GM21619 (cell line): ENCODE measurements at regions not wholly inside any gene's neighbourhood (a gene's known extent, or its start where the extent isn't known, plus 50 kb on each side); places are given as distances from the start of the nearest gene placed in this dataset.

ENCODE experiments used
- ATAC-seq: cut with Tn5 transposase; IDR thresholded peaks from one replicate; pipeline ENCODE4 v1.9.1; 2021; ENCODE audit not compliant: unreplicated experiment

DNA sequence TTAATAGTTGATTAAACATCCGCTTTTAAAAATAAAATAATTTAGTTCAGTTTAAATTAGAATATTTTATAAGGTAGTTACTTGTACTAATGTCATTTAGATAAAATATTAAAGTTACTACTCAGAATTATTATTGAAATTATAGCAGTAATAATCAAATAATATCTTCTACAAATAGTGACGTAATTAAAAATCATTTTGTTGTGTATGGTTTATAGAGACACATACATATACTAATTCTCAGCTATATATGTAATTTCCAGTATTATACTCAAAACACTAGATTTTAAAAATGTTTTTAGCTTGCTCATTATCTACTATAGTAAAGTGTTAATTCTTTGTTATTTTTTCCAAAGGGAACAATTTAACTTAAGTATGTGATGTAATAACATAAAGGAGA lies 435.2 kb upstream of the MANEA start:
- no peak for ATAC-seq

DNA sequence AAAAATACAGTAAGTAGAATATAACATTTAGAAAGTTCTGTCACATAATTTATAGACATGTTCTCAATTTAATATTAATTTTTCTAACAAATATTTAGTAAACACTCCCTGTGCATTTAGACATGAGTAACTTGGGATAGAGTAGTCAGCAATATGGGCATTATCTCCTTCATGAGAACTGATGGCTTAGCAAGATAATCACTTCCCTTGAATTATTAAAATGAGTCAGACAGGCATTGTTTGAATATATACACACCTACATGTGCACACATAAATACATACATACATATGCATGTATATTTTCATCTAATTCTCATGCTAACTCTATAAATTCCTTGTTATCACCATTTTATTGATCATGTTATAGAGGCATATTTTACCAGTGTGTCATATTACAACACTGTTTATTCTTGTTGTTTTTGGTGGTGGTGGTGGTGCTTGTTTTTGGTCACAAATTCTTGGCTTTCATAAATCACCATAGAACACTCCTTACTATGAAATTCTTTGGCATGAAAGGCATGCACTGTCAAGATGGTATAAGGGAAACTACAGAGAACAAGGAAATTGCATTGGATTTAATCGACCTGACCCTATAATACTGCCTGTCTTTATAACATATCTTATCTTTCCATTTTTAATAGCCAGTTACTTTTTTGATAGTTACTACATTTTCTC lies 434.5 kb upstream of the MANEA start:
- ATAC-seq, result no peak

DNA sequence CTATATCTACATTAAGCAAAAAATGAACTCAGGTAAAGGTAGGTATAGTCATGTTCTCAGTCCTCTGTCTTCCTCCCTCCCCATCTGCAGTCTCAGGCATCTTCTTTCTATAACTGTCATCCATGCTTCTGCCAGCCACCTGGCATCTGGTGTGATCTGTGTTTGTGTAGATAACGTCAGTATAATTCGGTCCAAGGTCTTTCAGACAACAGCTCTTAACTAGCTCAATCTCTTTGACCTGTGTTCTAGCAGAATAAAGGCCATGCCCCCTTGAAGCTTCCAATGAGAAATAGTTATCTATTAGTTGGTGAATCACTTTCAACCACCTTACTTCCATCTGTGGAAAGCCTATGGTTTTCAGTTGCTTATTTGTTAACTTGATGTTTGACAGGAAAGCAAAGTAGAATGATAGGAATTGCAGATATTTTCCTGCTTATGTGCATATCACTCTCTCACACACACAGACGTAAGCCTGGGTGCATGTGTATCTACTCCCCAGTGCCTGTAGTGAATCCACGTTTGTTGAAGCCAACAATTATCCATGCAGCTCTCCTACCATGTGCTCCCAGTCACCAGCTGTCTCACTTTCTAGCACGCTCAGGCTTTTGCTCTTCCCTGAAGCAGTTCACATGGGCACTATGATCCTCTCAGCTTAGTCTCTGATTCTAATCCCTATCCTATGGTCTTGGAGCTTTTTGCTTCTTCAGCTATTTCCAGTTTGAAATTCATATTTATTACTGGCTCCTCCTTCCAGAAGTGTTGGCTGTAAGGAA lies 433.7 kb upstream of the MANEA start:
- ATAC-seq, result no peak

DNA sequence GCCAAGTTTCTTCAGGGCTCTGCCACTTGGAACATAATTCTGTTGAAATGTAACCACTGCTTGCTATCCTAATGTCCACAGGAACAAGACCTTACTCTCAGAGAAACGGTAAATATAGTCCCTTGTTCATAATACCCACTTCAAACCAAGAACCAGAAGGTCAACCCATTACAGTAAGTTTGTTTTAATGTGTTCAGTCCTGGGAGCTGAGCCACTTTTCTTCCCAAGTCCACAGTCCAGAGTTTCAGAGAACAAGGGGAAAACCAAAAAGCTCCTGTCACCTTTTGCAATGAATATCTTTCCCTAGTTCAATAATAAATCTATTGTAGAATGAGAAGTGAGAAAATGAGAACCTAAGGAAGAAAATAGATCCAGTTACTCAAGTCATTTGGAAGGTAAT lies 431.9 kb upstream of the MANEA start:
- no peak for ATAC-seq

DNA sequence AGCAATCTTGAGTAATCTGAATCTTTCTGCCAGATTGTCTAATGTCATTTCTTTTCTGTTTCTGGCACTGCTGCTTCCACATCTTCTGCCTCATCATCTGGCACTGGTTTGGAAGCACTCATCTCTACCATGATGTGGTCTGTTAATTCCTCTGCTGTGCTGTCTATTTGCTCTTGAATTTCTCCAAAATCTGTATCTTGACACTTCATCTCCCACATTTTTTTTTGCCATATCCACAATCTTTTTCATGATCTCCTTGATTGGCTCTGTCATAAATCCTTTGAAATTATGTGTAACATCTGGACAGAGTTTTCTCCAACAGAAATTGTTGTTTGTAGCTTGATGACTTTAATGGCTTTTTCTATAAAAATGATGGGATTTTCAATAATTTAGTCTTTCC lies 417.8 kb upstream of the MANEA start:
- ATAC-seq, result no peak

DNA sequence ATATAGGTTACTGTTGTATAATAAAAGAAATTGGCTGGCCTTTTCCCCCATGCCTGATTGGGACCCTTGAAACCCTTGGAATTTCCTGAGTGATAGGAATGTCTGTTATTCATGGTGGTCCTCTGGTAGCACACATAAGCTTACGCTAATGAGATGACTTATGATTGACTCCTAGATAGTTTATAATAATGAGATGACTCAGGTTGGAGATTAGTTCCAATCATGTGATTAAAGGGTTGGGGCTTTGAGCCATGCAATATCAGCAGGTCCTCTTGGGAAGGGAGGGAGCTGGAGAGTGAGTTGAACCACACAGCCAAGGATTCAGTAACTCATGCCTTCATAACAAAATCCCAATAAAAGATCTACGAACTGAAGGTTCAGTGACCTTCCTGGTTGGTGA lies 407.6 kb upstream of the MANEA start:
- ATAC-seq, result no peak

DNA sequence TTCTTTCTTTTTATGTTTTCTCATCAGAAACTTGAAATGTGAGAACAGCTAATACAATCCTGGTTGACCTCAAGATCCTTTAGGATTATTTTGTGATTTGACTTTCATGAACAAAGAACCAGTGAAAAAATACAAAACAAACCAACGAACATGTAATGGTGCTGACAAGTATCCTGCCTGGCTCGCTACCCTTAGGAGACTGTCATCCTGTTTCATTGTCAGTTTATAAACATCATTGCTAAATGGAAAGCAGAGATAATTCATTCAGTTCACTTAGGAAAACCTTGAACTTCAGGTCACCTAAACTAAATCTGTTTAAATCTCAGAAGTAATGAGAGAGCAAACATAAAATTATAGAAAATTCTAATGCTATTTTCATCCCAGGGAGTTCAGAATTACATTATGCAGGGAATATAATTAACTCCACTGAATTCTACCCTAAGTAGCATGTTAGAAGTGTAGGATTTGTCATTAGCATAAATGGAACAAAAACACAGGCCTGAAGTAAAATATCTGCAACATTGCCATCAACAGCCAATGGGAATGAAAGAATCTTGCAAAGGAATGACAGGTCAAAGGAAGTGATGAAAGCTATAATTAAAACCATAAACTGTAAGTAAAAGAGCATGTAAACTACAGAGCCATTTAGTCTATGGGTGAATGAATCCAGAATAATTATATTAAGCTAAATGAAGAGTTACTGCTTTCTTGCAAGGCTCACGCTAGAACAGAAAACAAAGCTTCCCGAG lies 401.2 kb upstream of the MANEA start:
- ATAC-seq, result no peak

DNA sequence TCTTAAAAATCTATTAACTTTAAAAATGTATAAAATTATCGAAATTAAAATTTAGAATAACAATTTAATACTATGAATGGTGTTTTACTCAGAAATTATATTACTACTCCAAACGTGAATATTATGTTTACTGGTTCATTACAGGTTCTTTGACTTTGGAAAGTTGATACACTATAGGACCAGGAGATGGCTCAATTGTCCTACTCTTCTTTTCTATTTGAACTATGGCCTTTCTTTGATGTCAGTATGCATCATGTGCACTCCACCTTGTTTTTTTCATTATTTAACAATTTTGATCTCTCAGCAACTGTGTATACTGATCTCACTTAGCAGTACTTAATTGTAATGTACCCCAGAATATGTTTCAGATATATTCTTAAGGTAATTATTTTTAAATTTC lies 391.5 kb upstream of the MANEA start:
- no peak for ATAC-seq

DNA sequence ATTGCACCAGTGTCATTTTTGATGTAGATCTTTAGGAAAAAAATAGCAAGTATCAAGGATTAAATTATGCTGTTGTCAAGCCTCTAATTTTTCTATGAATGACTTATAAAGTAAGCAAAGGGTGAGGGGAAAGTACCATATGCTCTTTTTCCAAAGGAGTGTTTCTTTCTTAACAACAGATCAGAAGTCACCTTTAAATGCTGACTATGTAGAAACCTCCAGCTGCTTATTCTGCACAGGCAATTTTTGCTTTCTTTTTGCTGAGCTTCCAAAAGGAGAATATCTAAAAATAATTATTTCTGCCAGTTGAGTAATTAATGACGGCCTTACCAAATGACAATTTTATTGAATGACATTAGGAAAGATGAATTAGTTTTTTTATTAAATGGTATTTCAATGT lies 390.6 kb upstream of the MANEA start:
- no peak for ATAC-seq

DNA sequence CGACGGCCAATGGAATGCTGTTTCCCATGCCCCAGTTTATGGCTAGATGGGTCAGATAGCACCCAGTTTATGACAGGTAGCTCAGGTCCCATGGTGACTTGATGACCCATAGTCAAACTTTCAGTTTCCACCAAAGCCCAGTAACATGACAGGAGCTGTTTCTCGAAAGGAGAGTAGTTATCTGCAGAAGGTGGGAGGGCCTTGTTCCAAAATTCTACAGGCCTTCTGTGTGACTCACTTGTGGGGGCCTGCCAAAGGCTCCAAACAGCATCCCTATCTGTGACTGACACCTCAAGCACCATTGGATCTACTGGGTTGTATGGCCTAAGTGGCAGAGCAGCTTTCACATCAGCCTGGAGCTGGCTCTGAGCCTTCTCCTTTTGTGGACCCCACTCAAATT lies 379.7 kb upstream of the MANEA start:
- ATAC-seq, result no peak

DNA sequence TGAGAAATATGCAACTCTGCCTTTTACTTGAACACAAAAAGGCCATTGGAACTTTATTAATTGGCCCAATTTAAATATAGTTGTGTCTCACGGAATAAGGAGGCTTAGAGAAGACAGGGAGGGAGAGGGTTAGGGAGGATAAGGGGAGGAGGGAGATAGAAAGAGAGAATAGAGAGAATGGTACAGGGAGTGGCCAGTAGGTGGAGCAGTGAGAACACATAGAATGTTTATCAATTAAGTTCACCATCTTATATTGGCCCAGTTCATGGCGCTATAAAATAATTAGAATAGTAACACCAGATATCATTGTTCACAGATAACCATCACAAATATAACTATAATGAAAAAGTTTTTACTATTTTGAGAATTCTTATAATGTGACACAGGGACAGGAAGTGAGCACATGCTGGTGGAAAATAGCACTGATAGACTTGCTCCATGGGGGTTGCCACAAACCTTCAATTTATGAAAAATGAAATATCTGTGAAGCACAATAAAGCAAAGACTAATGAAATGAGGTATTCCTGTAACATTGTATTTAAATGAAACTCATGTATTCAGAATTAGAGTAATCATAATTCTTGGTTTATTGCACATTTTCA lies 374.1 kb upstream of the MANEA start:
- ATAC-seq, result peak; percentile 97

DNA sequence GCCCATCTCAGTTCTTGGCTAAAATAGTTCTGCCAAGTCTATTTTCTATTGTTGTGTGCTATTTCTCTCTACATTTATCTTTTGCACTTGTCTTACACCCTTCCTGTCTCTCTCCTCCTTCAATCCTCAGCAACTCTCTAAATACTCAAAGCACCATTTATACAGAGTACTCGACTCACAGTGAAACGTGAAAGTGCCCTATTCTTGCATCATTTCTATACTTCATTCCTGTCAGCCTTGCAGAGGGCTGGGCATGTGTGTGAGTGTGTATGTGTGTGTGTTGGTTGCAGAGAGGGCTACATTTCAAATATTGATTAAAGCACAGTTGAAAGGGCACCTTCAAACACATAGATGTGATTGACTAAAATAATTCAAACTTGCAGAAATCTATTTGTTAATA lies 373.2 kb upstream of the MANEA start:
- ATAC-seq, result no peak

DNA sequence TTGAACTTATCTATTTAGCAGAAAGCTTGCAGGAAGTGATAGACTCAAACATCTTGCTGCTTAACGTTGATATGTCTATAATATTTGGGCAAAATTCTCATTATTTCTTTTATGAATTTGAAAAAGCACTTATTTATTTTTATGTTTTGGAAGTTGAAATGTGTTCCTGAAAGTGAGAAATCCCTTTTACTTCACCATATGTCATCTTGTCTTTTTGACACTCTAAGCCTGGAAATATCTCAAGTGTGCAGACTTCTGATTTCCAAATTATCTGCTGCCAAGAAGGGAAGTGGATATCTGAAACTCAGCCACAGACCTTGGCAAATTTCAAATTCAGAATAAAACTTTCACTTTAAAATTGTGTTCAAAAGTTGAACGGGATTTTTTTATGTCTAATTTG lies 368.7 kb upstream of the MANEA start:
- ATAC-seq, result no peak

DNA sequence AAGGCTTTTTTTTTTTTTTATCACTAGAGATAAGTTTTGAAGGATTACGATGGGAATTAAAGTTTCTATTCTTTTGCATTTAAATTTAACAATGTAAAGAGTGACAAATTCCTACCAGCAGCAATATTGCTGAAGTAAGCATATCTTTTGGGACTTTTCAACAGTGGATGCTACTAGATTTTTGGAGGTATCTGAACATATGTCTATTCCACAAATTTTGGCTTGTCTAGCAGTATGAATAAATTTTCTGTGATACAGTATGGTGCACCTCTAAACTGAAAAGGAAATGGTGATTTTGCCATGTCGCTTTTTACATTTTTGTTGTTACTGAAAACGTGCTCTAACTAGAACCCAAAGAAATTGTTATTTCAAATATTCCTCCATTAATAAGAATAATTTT lies 368.3 kb upstream of the MANEA start:
- ATAC-seq, result no peak

DNA sequence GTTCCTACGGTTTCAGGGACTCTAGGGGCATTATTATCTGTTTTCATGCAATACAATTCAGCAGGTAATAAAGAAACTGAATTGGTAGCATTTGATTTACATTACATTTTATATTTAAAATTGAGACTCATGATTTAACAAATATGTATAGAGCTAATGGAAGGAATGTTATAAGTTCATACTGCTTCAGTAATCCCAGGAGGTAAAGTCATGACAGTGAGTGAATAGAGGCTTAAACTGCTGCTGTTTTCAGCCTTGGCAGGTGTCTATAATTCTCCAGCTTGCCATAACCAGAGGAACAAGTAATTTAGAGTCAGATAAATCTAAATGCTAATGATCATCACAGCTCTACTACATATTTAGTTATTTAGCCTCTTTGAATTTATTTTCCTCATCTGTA lies 360.8 kb upstream of the MANEA start:
- no peak for ATAC-seq

DNA sequence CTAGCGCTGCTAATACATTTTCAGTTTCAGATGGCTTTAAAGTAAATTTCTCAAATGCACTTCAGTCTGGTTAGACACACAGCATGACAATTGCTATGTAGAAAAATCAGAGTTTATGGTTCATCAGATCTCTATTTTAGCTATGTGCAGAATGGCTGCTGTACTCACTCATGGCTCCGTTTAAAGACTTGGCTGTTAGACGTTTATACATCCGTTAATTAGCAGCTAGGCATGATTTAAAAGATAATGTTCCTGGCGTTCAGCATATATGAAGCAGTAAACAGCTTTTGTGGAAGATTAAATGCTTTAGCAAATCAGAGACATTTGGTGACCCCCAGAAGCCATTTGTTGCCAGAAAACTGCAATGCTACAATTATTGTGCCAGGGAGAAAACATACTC lies 350.0 kb upstream of the MANEA start:
- ATAC-seq, result no peak

DNA sequence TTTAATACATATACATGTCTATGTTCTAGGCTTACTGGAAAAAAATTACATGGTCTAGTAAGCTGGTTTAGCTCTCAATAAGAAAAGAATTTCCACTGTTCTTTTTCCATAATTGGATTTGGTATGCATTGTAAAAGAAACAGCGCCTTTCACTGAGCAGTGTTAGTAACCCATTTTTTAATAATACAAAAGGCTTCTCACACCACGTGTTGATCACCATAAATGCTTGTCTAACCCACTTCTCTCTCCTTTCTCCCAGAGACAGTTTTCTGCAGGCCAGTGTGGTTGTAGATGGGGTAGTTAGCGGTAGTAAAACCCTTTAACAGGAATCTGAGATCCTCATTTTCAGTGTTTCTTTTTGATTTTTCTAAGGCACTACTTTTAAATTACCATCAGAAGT lies 348.7 kb upstream of the MANEA start:
- no peak for ATAC-seq

DNA sequence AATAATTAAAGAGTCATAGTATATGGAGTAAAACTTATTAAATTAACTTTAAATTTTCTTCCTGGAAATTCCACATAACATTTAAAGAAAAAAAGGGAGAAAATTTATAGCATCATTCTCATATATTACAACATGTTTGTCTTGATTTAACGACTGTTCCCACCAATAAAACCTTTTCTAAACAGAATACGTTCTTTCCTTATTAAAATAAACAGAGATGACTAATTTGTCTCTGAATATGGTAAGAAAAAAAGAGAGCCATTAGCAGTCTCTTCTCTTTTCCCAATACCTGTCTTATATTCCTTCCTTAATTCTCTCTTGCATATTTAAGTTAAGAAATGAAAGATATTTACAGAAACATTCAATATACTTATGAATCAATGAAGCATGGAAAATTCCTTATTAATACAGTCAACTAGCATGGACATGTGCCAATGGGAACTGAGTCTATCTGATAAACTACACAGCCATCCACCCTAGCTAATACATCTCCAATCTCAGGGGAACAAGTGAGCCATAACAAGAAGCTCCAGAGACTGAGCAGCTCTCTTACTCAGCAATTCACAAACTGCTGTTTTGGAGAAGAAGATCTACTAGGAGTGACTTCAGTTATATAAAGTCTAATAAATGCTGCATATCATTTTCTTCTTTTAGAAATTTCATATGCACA lies 347.1 kb upstream of the MANEA start:
- no peak for ATAC-seq

DNA sequence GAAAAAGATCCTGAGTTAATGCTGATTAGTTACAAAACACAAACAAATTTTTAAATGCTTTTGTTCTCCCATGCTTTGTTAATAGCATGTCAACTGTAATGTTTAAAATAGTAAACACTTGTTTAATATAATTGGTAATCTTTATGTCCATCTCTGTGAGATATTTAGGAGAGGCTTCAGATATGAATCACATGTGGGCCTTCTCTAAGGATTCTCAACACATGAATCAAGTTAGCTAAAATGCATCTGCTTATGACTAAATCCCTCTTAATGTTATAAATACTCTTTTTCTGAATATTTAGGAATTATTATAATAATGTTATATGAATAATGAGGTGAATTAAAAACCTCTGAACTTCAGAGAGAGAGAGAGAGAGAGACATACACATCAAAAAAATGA lies 345.9 kb upstream of the MANEA start:
- ATAC-seq, result no peak

DNA sequence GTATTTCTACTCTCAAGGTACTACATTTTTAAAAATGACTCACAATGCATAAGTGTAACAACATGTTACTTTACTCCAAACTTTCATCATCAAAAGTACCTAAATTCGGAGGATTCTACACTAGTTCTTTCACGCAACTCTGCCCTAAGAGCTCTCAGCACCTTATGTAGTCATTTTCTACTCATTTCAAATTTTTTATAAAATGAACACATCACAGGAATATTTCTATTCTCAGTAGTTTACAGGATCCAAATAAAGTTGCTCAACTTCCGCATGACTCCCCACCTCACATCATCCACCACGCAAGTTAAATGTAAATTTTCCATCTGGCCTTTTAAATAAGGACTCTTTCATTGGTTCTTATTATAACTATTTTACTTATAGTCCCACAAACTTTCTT lies 344.9 kb upstream of the MANEA start:
- no peak for ATAC-seq

DNA sequence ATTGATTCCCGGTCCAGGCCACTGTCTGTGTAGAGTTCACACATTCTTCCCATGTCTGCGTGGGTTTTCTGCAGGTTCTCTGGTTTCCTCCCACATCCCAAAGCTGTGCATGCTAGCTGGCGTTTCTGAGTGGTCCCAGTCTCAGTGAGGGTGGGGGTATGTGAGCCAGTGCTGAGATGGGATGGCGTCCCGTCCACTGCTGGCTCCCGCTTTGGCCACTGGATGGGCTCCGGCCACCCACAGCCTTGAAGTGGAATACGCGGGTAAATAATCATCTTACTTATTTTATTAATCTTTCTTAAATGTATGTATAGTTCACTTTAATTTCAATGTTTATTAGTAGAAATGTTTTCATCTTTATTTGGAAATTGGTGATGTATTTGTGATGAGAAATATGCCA lies 343.5 kb upstream of the MANEA start:
- ATAC-seq, result no peak
